GM18505 (cell line): ENCODE measurements at regions not wholly inside any gene's neighbourhood (a gene's known extent, or its start where the extent isn't known, plus 50 kb on each side); places are given as distances from the start of the nearest gene placed in this dataset.
"Not testable (repeated sequence)": the region's sequence is repeated elsewhere in the genome, so short reads cannot be mapped to it uniquely, and the experiment has no call there.

ENCODE experiments used
- ATAC-seq: cut with Tn5 transposase; IDR thresholded peaks from one replicate; pipeline ENCODE4 v1.9.1; 2021; ENCODE audit not compliant: unreplicated experiment
- POLR2A ChIP-seq: IDR thresholded peaks from 4 replicates; pipeline ENCODE4 v1.6.1; 2011; ENCODE audit warnings: borderline replicate concordance; ENCODE audit not compliant: insufficient read depth, insufficient read length; ENCODE audit errors: extremely low read depth

GRCh38 chr22:23458663-23459541 is 121.2 kb downstream of the IGLL1 start:
- ATAC-seq: no peak
- no peak for TF ChIP-seq POLR2A

GRCh38 chr22:23457380-23457985 is 122.6 kb downstream of the IGLL1 start:
- TF ChIP-seq POLR2A: no peak
- ATAC-seq: no peak

DNA sequence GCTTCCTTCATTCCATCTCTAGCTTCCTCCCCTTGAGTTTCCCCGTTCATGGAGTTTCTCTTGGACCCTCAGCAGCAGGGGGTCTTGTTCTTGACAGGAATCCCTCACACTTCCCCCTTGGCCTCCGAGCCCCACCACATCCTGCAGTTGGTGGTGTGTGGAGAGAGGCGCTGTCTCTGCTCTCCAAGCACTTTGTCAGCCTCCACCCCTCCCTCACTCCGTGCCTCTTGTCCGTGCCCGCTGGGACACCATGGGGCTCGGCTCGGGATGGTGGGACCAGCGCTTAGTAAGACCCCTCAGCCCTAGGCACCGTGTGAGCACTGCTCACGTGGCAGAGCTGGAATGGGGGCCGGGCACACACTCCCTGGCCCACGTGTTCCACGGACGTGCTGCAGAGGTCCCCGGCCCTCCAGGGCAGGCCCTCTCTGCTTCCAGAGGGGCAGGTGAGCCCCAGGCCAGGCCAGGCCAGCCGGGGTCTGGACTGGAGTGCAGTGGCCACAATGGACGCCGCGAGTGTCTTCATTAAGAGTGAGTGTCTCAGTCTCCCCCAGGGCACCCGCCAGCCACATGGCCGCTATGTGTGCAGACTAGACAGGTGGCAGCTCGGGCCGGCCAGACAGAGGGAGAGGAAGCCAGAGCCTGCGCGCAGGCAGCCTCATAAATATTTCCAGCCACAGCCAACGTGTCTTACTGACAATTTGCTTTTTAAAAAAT is 123.3 kb downstream of the IGLL1 start:
- ATAC-seq: not testable (repeated sequence)

- ATAC-seq: not testable (repeated sequence)
Measured at GRCh38 chr22:23454345-23454744, 125.7 kb downstream of the IGLL1 start.

DNA sequence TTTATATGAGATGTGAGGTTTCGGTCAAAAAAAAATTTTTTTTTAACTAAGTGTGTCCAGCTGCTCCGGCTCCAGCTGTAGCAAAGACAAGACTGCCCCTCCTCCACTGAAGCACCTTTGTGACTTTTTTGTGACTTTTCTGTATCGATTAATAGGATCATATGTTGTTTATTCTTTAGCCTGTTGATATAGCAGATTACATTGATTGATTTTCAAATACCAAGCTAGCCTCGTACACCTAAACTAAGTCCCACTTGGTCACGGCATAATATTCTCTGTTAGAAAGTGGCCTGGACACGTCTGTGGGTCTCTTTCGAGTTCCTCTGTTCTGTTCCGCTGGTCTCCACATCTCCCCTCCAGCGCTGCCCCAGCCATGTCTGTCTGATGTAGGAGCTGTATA is 126.8 kb downstream of the IGLL1 start:
- no peak for ATAC-seq
- TF ChIP-seq POLR2A: no peak

DNA sequence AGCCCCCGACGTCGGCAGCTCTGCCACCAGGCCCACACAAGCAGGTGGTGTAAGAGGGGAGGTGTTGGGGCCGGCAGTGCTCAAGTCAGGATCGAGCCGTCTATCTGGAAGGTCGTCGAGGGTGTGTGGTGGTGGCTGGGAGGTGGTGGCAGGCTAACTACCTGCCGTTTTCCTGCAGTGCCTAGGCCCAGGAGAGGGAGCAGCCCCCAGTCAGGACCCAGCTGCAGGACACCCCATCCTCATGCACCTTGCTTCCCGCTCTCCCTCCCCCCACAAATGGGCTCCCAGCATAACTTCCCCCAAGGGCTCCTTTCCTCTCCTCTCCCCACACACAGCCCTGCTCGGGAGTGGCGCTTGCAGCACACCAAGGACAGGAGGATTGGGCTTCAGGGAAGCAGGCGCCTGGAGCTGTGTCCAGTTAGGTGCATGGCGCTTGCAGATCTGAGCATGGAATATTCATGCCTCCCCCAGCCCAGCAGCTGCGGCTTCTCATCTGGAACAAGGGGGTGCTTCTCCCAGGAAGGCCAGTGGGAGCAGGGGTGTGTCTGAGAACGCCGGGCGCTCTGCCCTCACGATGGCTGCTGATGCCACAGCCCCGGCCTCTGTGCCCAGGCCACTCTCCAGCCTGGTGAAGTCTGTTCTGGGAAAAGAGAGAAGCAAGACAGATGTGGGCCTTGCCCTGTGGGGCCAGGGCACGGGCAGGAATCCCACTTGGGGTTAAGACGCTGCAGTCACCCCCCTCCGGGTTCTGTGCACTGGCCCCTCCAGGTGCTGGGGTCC is 127.7 kb downstream of the IGLL1 start:
- no peak for TF ChIP-seq POLR2A
- ATAC-seq: no peak

DNA sequence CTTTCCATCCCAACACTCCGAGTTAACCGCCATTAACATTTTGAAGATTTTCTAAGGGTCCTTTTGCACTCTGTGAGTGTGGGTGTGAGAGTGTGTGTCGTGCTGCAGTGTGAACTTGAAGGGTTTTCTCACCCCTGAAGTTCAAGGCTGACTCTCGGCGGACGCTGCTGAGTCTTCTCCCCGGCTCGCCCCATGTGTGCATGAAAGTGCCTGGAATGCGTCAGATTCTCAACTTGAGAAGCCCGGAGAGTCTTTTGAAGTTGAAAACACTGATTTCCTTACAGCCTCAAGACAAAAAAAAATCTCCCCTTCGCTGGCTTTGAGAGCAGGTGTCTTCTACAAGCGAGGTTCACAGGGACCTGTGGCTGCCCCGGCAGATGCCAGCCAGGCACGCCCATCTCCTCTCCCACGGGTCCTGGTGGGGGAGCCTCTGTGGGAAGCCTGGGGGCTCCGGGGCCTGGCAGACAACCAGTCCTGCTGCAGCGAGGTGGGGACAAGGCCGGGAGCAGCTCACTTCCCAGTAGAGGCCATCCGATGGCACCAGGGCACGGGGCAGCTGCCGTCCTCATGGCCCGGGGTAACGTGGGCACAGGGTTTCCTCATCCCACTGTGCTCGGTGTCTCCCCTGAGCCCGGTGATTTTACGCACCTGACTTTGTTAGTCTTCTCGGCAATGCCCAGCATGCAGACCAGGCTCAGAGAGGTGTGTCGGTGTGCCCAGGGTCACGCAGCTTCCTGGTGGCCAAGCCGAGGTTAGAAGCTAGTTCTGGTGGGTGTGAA is 128.4 kb downstream of the IGLL1 start:
- ATAC-seq: not testable (repeated sequence)

DNA sequence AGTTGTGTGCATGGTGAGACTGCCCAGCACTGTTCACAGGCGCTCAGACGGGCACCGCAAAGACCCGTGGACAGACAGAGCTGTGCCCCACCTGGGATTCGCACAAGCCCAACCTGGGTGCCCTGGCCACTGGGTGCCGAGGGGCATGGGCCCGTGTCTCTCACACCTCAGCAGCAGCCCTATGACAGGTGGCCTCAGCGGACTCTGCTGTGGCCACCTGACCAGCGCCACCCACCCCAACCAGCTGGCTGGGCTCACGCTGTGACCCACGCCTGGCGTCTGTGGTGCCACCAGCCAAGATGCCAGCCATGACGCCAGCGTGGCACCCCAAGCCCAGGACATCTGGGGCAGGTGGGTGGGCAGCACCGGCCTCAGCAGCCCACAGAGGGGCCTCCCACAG is 129.3 kb downstream of the IGLL1 start:
- not testable (repeated sequence) for ATAC-seq

- no peak for ATAC-seq
- TF ChIP-seq POLR2A: no peak
Measured at GRCh38 chr22:23450434-23450795, 129.7 kb downstream of the IGLL1 start.

GRCh38 chr22:23449748-23450433 is 130.2 kb downstream of the IGLL1 start:
- ATAC-seq: not testable (repeated sequence)

DNA sequence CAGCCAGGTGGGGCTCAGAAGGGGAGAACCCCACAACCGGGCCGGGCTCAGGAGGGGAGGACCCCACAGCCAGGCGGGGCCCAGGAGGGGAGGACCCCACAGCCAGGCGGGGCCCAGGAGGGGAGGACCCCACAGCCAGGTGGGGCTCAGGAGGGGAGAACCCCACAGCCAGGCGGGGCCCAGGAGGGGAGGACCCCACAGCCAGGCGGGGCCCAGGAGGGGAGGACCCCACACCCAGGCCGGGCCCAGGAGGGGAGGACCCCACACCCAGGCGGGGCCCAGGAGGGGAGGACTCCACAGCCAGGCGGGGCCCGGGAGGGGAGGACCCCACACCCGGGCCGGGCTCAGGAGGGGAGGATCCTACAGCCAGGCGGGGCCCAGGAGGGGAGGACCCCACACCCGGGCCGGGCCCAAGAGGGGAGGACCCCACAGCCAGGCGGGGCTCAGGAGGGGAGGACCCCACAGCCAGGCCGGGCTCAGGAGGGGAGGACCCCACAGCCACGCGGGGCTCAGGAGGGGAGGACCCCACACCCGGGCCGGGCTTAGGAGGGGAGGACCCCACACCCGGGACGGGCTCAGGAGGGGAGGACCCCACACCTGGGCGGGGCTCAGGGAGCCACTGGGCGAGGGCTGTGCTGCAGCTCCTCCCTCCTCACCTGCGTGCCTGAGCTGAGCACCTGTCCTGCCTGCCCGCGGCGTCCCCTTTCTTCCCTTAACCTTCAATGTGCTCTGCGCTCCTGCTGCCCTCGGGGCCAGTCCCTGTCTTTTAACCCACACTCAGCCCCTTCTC is 131.4 kb downstream of the IGLL1 start:
- not testable (repeated sequence) for ATAC-seq

DNA sequence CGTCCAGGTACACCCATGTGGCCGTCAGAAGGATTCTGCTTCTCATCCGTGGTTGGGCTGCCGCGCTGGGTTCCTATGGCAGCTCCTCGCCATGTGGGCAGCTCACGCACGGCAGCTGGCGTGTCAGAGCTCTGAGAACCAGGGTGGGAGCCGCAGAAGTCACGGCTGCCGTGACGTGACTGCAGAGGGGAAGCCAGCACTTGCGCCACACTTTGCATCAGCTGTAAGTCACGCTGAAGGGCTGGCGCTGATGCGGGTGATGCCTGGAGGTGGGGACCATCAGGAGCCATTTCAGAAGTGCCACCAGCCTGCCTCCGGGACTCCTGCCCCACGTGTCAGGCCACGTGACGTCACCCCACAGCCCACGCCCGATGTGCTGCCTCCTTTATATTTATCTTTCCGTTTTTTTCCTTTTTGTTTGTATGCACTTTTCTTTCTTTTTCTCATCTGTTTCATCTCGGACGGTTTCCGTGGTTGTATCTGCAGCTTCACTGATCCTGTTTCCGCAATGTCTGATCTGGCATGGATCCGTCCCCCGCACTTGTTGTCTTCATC is 133.2 kb downstream of the IGLL1 start:
- TF ChIP-seq POLR2A: no peak
- ATAC-seq: no peak

DNA sequence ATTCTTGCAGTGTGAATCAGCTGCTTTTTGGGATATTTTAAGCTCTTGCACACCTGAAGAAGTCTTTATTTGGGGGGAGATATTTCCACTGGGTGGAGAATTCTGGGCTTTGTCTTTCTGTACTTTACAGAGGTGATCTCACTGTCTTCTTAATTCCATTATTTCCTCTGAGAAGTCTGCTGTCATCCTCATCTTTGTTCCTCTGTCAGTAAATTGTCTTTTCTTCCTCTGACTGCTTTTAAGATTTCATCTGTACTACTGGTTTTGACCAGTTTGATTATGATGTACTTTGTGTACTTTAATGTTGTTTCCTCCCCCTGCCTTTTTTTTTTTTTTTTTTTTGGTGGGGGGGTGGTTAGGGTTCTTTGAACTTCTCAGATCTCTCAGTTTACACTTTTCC is 133.9 kb downstream of the IGLL1 start:
- ATAC-seq: not testable (repeated sequence)

- not testable (repeated sequence) for ATAC-seq
Measured at GRCh38 chr22:23443905-23444304, 136.2 kb downstream of the IGLL1 start.

DNA sequence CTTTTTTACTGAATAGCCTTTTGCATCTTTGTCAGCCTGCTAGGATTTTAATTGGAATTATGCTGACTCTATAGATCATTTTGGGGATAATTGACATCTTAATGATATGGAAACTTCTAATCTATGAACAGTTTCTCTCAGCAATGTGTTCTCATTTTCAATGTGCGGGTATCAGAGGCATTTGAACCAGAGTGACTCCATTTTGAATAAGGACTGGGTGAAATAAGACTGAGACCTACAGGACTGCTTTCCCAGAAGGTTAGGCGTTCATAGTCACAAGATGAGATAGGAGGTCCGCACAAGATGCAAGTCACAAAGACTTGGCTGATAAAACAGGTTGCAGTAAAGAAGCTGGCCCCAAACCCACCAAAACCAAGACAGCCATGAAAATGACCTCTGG is 140.5 kb downstream of the IGLL1 start:
- ATAC-seq: not testable (repeated sequence)
